DOHH2 (cell line): ENCODE measurements at regions not wholly inside any gene's neighbourhood (a gene's known extent, or its start where the extent isn't known, plus 50 kb on each side); places are given as distances from the start of the nearest gene placed in this dataset.

Source experiments
- H3F3A ChIP-seq: fragments of 200-600 bp; sonication (generic), shearing (Covaris generic); 2 replicates; pipeline ENCODE4 v1.6.0; 2016; ENCODE audit warnings: antibody characterized with exemption, mild to moderate bottlenecking; ENCODE audit not compliant: control insufficient read depth, insufficient read depth
- H3K27ac ChIP-seq: fragments of 200-600 bp; sonication (generic); 2 replicates; pipeline ENCODE4 v1.5.1; 2014; ENCODE audit warnings: low read depth, mild to moderate bottlenecking, low read length, moderate library complexity
- H3K27me3 ChIP-seq: fragments of 200-600 bp; sonication (generic); 2 replicates; pipeline ENCODE4 v1.6.1; 2014; ENCODE audit warnings: mild to moderate bottlenecking, low read length, mixed read lengths; ENCODE audit not compliant: control insufficient read depth
- H3K36me3 ChIP-seq: fragments of 200-600 bp; sonication (generic); 2 replicates; pipeline ENCODE4 v1.6.1; 2014; ENCODE audit warnings: mild to moderate bottlenecking, low read length, moderate library complexity, mixed read lengths; ENCODE audit not compliant: control insufficient read depth
- H3K4me1 ChIP-seq: fragments of 200-600 bp; sonication (generic); 2 replicates; pipeline ENCODE4 v1.6.1; 2014; ENCODE audit warnings: mild to moderate bottlenecking, low read length, mixed read lengths; ENCODE audit not compliant: control insufficient read depth
- H3K4me2 ChIP-seq: fragments of 200-600 bp; sonication (generic); 2 replicates; pipeline ENCODE4 v1.6.0; 2014; ENCODE audit warnings: mild to moderate bottlenecking, low read length, moderate library complexity
- H3K4me3 ChIP-seq: fragments of 200-600 bp; sonication (generic); 2 replicates; pipeline ENCODE4 v1.5.1; 2014; ENCODE audit warnings: mild to moderate bottlenecking, low read length, mixed read lengths
- H3K79me2 ChIP-seq: fragments of 200-600 bp; sonication (generic); 2 replicates; pipeline ENCODE4 v1.6.1; 2014; ENCODE audit warnings: mild to moderate bottlenecking, low read length, mixed read lengths; ENCODE audit not compliant: control insufficient read depth
- H3K9me2 ChIP-seq: fragments of 200-600 bp; sonication (generic); replicated peaks from 2 replicates; pipeline ENCODE4 v1.6.1; 2014; ENCODE audit warnings: mild to moderate bottlenecking, low read length, mixed read lengths; ENCODE audit not compliant: control insufficient read depth
- H3K9me3 ChIP-seq: fragments of 200-600 bp; sonication (generic); 2 replicates; pipeline ENCODE4 v1.6.1; 2014; ENCODE audit warnings: antibody characterized with exemption, low read length, mixed read lengths; ENCODE audit not compliant: control insufficient read depth, insufficient read depth
- H4K20me1 ChIP-seq: fragments of 200-600 bp; sonication (generic); 2 replicates; pipeline ENCODE4 v1.6.0; 2014; ENCODE audit warnings: low read depth, mild to moderate bottlenecking, antibody characterized with exemption, low read length, moderate library complexity; ENCODE audit not compliant: control insufficient read depth, insufficient read depth
- CTCF ChIP-seq: fragments of 200-600 bp; sonication (generic); IDR thresholded peaks from one replicate; pipeline ENCODE4 v1.5.1; 2014; ENCODE audit warnings: antibody characterized with exemption, mild to moderate bottlenecking, low read depth, low read length; ENCODE audit not compliant: poor library complexity, severe bottlenecking
- EZH2phosphoT487 ChIP-seq: fragments of 200-600 bp; sonication (generic); IDR thresholded peaks from 2 replicates; pipeline ENCODE4 v1.6.1; 2017; ENCODE audit warnings: borderline replicate concordance, mild to moderate bottlenecking, antibody characterized with exemption, low read length, moderate library complexity, mixed read lengths

GRCh38 chr20:19903168-19903811, 113.9 kb upstream of the NAA20 start:
- H3K36me3 ChIP-seq = no peaks in the 10 kb centered on the region
- TF ChIP-seq EZH2phosphoT487 (no peak), CTCF (peak; percentile 26)
- no peak overlapping the region for H3K4me3 ChIP-seq
- H3K4me2 ChIP-seq = no peak overlapping the region
- peaks cover 2% of the 10 kb centered on the region; the same call in 1 of the 2 replicates for H3K9me3 ChIP-seq
- H3K79me2 ChIP-seq = no peaks in the 10 kb centered on the region
- no peaks in the 10 kb centered on the region for H3K27me3 ChIP-seq
- no peaks in the 10 kb centered on the region for H3F3A ChIP-seq
- H4K20me1 ChIP-seq = no peaks in the 10 kb centered on the region
- no peaks in the 10 kb centered on the region for H3K4me1 ChIP-seq
- no peak overlapping the region for H3K27ac ChIP-seq
- H3K9me2 ChIP-seq = no peaks in the 10 kb centered on the region

- TF ChIP-seq EZH2phosphoT487 (no peak), CTCF (no peak)
- no peak overlapping the region for H3K4me2 ChIP-seq
Measured at GRCh38 chr20:19907326-19908056, 109.7 kb upstream of the NAA20 start.

GRCh38 chr20:19908576-19908975, 108.6 kb upstream of the NAA20 start:
- Histone ChIP-seq H3K4me3 (no peak overlapping the region), H4K20me1 (no peaks in the 10 kb centered on the region), H3K9me3 (no peaks in the 10 kb centered on the region), H3K4me1 (peaks cover 9% of the 10 kb centered on the region; the same call in 1 of the 2 replicates), H3K79me2 (no peaks in the 10 kb centered on the region), H3K36me3 (no peaks in the 10 kb centered on the region), H3K9me2 (no peaks in the 10 kb centered on the region), H3K27me3 (0 out of 2 replicates have a peak, but pooled peaks cover 3% of the 10 kb centered on the region), H3F3A (no peaks in the 10 kb centered on the region), H3K4me2 (no peak overlapping the region), H3K27ac (no peak overlapping the region)
- TF ChIP-seq EZH2phosphoT487 (no peak), CTCF (no peak)

More at GRCh38 chr20:19907326-19908056, 109.7 kb upstream of the NAA20 start:
- H3K4me1 ChIP-seq = 0 out of 2 replicates have a peak, but pooled peaks cover 6% of the 10 kb centered on the region
- no peaks in the 10 kb centered on the region for H3K9me3 ChIP-seq
- H3K4me3 ChIP-seq = no peak overlapping the region
- H3K79me2 ChIP-seq = no peaks in the 10 kb centered on the region
- H3K9me2 ChIP-seq = no peaks in the 10 kb centered on the region
- H3K36me3 ChIP-seq = no peaks in the 10 kb centered on the region
- H3F3A ChIP-seq = no peaks in the 10 kb centered on the region
- 0 out of 2 replicates have a peak, but pooled peaks cover 3% of the 10 kb centered on the region for H3K27me3 ChIP-seq
- H4K20me1 ChIP-seq = no peaks in the 10 kb centered on the region
- no peak overlapping the region for H3K27ac ChIP-seq
